ENCODE measurements at regions not wholly inside any gene's neighbourhood (a gene's known extent, or its start where the extent isn't known, plus 50 kb on each side); places are given as distances from the start of the nearest gene placed in this dataset.

- DNase-seq = no peak
Observed at GRCh38 chr14:73780896-73781295, 66.7 kb upstream of the PNMA1 start.

- DNase-seq = no peak
Observed at GRCh38 chr14:73780391-73780790, 66.2 kb upstream of the PNMA1 start.

- no peak for DNase-seq
Observed at GRCh38 chr14:73778736-73779135, 64.6 kb upstream of the PNMA1 start.

- no peak for DNase-seq
Observed at GRCh38 chr14:73777420-73777819, 63.2 kb upstream of the PNMA1 start.

- no peak for DNase-seq
Observed at GRCh38 chr14:73776194-73776537, 62.0 kb upstream of the PNMA1 start.

- no peak for DNase-seq
Observed at GRCh38 chr14:73775339-73776193, 61.4 kb upstream of the PNMA1 start.

- no peak for DNase-seq
Observed at GRCh38 chr14:73774671-73775070, 60.5 kb upstream of the PNMA1 start.

GRCh38 chr14:73774241-73774570, 60.0 kb upstream of the PNMA1 start:
- DNase-seq = no peak

GRCh38 chr14:73773441-73774240, 59.5 kb upstream of the PNMA1 start:
- no peak for DNase-seq

GRCh38 chr14:73771848-73772638, 57.9 kb upstream of the PNMA1 start:
- DNase-seq = no peak

- DNase-seq = no peak
Observed at GRCh38 chr14:73770977-73771847, 57.0 kb upstream of the PNMA1 start.

- no peak for DNase-seq
Observed at GRCh38 chr14:73768107-73768506, 53.9 kb upstream of the PNMA1 start.

- no peak for DNase-seq
Observed at GRCh38 chr14:73764406-73765280, 50.5 kb upstream of the PNMA1 start.
